NCI-H2196 treated with DMSO at 0.1 percent for 48 hours (cell line): ENCODE measurements at regions not wholly inside any gene's neighbourhood (a gene's known extent, or its start where the extent isn't known, plus 50 kb on each side); places are given as distances from the start of the nearest gene placed in this dataset.
"Not testable (repeated sequence)": the region's sequence is repeated elsewhere in the genome, so short reads cannot be mapped to it uniquely, and the experiment has no call there.

Source experiments
- DNase-seq: peaks from one replicate; lab custom pipeline; 2025; ENCODE audit not compliant: unreplicated experiment; lab: John Stamatoyannopoulos, UW

DNA sequence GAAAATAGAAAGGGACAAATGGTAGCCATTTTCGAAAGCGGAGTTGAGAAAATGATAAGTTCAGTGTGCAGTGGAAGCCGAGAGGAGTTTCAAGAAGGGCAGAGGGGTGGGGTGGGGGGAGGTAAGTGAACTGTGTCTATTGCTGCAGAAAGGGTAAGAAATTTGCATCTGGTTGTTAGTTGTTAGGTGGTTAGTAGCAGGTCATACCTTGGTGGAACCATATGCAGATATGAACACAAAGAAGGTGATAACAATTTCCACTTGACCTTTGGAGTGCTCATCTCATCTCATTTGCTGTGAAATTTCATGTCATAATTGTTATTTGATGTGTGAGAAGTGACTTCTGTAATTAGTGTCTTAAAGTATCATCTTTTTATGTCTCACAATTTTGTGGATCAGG lies 288.2 kb downstream of the QKI start:
- no peak for DNase-seq

DNA sequence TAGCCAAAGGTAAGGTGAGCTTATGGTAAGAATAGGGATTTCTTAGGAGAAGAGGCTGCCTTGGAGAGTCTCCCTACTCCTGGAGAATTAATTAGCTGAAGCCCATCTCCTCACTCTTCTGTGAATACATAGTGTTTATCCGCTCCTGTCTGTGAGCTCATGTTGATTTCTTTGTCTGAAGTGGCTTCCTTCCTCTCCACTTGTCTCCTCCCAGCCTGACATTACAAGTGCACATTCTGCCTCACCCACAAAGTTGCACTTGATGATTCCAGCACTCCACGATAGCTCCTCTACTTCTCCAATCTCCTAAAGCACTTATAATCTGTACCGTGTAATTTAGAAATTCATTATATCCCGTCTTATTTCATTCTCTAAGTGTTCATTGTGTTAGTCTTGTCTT lies 287.2 kb downstream of the QKI start:
- no peak for DNase-seq

DNA sequence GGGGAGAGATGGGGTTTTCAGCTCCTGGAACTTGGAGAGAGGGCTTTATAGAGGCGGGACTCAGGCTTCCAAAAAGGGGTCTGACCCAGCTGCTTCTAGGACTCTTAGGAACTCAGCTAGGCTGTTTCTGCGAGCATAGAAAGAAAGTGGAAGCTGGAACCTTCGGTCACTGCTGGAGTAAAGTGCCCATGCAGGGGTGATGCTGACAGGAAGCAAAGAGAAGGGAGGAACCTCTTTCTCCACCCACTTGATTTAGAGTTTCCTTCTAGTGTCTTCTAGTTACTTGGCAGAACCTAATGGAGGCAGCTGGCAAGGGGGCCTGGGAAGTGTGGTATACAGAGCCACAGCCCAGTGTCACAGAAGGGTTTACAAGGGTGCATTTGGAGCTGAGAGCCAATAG lies 283.6 kb downstream of the QKI start:
- DNase-seq: no peak

DNA sequence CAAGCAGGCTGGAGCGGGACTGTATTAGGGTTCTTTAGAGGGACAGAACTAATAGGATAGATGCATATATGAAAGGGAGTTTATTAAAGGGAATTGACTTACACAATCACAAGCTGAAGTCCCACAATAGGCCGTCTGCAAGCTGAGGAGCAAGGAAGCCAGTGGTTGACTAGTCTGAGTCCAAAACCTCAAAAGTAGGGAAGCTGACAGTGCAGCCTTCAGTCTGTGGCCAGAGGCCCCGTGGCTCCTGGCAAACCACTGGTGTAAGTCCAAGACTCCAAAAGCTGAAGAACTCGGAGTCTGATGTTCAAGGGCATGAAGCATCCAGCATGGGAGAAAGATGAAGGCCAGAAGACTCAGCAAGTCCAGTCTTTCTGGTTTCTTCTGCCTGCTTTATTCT lies 281.8 kb downstream of the QKI start:
- DNase-seq: not testable (repeated sequence)

DNA sequence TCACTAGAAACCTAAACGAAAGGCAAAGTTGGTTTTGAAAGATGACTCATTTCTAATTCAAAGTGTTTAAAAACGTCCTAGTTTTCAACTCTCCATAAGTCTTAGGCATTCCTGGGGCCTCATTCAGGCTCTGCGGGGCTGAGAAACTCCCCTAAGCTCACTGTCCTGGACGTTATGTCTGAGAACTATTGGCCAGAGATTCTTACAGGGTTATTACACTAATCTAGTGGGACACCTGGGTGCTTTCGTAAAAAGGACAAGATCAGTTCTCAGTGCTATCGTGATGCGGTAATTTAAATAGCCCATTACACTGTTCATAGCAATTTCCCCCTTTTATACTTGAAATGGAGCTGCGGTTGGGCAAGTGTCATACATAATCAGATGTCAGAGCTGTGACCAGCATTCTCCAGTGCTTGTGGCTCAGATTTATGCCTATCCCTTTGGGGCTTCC lies 280.9 kb downstream of the QKI start:
- no peak for DNase-seq

DNA sequence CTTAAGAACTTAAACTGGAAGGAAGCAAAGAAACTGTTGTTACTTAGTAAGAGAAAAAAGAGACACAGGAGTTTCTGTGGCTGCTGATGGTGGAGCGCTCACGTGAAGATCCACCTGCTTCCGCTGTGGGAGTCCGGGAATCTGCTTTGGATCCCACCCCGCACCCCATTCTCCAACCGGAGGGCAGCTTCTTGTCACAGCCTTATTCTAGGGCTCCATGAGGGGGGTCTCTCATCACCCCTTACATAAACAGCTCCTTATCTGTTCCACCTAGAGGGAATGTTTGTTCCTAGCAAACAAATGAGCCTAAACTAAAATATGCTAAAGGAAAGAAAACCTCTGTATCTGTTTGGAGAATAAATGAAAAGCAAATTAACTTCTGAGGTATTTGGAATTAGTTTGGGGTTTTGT lies 280.5 kb downstream of the QKI start:
- no peak for DNase-seq

DNA sequence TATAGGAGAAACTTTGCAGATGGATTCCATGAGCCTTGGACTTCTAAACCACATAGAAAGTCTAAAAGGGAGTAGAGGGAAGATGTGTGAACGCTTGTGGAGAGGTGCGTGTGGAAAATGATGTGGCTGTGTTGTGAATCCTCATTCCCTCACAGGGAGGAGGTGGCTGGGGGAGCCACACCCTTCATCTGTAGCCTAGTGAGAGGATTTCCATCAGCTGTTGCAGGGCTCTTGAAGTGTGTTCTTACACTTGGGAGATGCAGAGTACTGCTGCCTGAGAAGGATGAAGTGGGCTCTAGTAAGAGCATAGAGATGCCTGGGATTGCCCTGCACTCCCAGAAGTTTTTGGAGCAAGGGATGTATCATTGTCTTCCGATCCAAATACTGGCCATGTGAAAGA lies 279.6 kb downstream of the QKI start:
- DNase-seq: no peak

DNA sequence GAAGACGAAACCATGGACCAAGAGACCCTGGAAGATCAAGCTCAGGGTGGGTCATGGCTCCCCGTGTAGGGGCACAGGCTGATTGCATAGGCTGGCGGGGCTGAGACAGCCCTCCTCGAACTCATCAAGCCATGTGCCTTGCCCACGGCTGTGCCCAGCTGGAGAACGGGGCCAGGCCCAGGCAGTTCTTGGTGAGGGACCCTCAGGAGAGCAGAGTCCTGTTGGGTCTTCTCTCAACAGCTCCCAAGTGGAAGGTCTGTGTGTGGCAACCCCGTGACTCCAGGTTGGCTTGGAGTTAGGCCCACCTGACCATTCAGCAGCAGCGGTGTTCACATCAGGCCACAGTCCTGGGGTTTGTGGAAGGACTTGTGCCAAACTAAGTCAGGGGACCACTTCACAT lies 276.5 kb downstream of the QKI start:
- no peak for DNase-seq

DNA sequence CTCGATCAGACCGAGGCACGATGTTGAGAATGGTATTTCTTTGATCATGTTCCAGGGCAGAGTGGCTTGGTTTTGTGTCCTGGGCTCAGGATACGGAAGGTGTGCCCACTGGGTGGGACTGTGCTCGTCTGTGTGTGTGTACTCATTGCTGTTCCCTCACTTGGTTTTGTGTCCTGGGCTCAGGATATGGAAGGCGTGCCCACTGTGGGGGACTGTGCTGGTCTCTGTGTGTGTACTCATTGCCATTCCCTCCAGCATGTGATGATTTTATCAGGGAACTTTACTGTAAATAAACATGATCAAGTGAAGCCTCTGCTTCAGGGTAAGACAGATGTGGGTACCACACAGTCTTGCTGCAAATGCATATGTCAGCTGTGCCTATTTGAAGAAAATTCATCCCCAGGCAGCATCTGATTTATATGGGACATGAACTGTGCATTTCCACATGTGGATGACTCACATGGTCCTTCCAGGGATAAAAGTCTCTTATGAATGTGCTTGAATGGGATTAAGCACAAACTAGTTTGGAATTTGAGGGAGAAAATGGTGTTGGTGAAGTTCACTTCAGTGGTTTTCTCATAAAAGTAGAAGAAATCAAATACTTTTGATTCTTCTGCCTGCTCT lies 274.3 kb downstream of the QKI start:
- no peak for DNase-seq

DNA sequence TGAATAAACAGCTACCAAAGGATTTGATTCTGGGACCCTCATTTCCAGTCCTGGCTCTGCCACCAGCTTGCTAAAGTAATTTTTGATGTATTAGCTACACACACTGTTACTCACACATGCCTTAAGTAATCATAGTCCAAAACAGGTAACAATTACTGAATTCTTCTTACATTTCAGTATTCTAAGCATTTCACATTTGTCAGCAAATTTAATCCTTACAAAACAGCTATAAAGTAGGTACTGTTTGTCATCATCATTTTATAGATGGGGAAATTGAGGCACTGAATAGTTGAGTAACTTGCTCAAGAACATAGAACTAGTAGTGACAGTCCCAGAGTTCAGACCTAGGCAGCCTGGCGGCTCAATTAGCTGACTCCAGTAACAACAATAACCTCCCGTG lies 272.6 kb downstream of the QKI start:
- no peak for DNase-seq

DNA sequence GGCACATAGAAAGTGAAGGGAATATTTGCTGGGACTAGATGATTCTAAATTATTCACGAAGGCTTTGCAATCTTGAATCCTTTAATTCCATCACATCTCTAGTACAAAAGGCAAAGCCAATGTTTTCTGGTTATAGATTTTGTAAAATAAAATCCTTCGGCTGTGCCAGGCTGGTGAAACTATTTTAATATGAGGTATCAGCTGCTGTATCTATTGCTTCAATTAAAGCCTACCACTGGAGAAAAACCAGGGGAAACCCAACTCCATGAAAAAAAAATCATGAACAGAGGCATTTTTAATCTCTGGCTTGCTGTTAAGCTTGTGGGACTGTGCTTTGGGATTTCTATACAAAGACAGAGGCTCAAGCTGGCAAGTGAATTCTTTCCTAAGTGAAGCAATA lies 271.8 kb downstream of the QKI start:
- DNase-seq: no peak

DNA sequence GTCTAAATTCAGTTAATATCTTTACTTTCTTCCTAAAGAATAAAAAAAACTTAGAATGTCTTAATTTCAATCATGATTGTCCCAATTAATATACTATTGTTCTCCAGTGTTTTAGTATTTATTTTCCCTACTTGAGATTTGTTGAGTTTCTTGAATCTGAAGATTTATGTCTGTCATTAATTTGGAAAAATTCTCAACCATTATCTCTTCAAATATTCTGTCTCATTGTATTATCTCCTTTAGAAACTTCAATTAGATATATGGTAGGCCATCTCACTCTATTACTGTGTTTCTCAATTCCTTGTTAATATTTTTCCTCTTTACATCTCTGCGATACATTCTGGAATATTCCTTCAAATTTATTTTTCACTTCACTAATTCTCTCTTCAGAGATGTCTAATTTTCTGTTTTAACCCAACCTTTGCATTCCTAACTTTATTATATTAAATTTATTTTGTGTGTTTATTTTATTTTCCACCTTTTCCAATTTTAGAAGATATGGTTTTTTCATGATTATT lies 268.6 kb downstream of the QKI start:
- no peak for DNase-seq

DNA sequence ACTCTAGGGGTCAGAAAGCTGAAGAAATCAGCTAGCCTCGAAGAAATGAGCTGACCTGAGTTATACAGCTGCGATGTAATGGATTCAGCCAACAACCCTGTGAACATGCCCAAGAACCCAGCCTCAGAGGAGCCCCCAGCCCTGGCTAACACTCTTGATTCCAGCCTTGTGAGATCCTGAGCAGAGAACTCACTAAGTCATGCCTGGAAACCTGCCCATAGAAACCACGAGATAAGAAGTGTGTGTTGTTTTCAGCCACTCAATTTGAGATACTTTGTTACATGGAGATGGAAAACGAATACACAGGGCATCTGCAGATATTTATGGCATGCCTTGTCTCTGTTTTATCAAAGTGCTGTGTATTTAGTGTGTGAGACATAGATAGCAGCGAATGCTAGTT lies 265.2 kb downstream of the QKI start:
- DNase-seq: no peak

DNA sequence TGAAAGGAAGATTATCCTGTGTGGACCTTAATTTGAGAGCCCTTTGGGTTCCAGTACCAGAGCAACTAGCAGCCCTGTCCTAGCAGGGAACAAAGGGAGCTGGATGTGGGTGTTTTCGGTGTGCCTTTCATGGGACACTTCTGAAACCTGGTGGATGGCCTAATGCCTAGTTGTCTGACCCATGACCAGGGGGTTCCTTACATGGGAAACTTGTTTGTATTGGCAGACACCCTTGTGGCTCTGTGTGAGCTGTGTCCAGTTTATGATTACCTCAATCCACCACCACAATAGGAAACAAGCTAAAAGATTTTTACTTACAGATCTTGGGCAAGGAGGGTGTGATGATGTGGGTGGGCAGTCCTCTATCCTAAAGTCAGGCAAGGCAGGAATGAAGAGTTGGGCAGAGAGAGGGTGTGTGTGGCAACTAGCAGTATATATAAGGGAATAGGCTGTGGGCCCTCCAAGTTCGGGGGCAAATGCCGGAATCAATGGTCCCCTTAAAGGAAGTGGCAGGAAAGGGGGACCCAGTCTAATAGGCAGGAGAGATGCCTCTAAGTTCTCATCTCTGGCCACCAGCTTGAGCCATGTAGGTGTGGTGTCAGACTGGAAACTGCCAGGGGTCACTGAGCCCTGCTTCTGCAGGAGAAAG lies 264.6 kb downstream of the QKI start:
- DNase-seq: no peak

DNA sequence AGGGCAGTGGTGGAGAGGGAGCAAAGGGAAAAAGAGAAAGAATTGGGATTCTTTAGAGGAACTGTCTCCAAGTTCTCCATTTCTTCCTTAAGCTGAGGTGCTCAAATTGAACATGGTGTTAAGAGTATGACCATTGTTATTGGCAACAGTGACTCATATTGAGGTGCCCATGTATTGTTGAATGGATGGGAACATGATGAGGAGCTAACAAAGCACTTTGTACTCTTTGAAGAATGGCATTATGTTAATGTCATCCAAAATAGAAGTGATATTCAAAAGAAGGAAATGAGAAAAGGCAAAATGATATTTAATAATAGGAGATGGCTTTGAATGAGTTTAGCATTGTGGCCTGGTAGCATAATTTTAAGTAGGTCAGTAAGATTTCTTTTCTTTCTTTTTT lies 261.1 kb downstream of the QKI start:
- no peak for DNase-seq

DNA sequence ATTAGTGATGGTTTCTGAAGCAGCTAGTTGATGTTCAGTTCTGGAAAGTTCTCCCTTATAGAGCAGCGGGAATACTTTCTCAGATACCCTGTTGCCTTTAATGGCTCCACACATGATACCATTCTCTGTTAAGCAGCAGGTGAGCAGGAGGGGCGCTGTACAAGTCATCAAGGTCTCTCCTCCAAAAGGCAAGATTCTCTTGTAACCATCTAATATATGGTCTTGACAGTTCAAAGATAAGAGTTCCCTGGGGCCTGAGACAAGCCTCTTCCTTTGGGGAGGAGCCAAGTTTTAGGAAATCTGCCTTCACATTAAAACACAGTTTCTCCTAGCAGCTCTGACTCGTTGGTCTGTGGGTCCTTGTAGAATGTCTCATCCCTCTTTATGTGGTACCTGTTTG lies 258.2 kb downstream of the QKI start:
- DNase-seq: no peak

DNA sequence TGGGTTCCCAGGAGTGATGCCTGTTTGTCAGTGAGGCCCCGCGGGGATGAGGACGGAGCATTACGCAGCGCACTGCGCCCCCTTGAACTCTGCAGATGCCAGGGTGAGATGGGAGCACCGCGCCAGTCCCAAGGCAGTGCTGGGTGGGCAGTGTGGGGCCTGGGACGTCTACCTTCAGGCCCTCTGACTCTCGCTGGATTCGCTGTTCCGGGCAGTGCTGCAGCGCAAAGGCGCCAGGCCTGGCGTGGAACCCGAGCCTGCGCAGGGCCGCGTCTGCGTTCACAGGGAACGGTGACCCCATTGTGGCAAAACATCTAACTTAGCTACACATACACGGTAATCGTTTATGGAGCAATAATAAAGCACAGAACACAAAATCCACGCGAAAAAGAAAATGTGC lies 257.3 kb downstream of the QKI start:
- no peak for DNase-seq

DNA sequence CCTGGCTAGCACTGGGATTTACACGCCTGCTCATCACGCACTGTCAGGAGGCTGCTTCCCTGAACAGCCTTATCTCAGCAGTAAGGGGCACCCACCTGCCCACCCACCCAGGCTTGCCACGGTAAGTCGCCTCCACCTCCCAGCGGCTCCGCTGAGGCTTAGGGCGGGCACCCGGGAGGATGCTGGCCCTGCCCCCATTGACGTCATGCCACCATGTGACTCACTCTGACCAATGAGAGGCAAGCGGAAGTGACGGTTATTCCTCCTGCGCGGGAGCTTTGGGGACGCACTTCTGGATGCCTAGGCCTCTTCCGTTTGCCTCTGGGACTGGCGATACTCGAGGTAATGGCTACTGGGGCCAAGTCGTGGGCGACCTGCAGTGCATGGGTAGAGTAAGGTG lies 256.8 kb downstream of the QKI start:
- no peak for DNase-seq

DNA sequence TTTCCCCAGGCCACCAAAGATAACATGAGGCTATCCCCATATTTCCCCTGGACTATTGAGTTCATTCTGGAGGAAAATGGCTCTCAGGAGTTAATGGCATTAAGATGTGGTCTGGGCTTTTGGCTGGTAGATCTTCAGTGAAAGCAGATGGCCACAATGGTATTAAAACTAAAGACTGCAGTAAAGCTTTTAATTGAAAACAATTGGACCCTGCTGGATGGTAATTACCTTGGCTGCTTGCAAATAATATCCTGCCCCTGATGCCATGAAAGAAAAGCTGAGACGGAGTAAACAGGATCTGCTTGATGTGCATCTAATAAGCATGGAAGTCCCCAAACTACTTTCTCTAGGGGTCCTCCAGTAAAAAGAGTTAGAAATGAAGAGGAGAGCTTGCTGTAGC lies 255.8 kb downstream of the QKI start:
- no peak for DNase-seq

DNA sequence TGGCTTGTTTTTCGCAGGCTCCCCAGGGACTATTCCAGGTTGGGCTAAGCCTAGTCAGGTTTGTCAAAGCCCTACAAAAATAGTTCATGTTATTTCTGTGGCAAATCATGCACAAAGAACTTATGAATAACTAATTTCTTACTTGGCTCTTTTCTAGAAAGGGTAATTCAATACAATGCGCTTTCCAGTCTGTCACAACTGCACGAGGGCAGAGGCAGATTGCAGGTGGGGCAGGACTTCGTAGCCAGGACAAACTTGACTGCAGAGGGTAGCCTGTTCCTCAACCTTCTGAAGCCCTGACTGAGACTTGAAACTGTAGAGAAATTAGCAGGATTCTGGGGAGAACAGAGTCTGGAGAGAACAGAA lies 253.5 kb downstream of the QKI start:
- no peak for DNase-seq

DNA sequence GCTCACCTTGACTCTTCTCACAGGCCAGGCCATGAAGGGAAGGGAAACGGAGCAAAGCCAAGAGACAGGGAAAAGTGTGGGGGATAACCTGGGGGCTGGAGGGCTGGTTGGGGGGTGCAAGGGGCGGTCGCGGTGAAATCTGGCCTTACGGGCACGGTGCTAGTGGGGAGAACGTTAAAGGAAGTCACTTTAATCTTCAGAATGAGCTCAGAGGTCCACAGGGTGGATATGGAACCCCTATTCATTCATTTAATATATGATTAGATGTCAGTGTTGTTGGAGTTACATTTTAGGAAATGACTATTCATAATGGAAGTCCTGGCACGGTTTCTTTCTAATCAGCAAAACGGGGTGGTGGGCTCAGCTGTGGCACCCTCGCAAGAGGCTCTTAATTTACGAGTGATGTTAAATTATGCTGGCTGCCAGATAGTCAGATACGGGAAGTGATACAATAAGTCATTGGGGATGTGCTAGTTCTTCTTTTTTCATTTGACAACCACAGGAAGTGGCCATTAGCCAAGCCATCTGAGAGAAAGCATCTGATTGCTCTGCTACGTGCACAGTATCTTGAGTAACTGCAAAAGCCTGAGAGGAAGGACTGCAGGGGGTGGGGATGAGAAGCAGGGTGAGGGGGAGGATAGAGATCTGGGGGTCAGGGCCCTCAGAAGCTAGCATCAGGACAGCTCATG lies 253.0 kb downstream of the QKI start:
- DNase-seq: no peak

DNA sequence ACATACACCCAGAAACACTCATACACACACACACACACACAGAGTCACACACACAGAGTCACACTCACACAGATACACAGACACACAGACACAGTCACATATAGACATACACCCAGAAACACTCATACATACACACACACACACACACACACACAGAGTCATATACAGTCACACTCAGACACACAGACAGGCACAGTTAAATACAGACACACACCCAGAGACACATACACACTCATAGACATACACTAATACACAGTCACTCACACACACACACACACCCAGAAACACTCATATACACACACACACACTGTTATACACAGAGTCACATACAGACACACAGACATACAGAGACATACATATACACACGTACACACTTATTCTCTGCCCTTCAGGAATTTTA lies 250.9 kb downstream of the QKI start:
- DNase-seq: no peak
